ENCODE measurements at regions not wholly inside any gene's neighbourhood (a gene's known extent, or its start where the extent isn't known, plus 50 kb on each side); places are given as distances from the start of the nearest gene placed in this dataset.
"Not testable (repeated sequence)": the region's sequence is repeated elsewhere in the genome, so short reads cannot be mapped to it uniquely, and the experiment has no call there.

DNA sequence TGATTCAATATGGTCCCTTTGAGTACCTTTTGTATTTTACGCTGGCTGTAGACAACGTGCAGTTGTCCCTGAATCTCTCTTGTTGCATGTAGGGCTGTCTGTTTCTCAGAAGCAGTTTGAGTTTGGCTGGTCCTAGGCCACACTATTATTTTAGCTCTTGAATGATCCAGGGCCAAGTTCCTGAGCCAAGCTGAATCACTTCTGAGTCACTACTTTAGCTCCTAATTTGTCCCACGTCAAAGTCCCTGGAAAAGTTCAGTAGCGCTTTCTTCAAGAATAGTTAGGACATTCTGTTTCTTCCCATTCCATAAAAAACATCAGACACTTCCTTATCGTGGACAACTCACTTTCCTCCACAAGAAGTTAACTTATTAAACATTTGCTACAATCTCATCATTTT, 168.2 kb downstream of the RBMY1A1 start:
- H3K79me2 ChIP-seq (ENCODE audit: insufficient read depth, low read length); H3K4me3 ChIP-seq (ENCODE audit: low read depth, low read length, poor library complexity, severe bottlenecking); H3K4me2 ChIP-seq (ENCODE audit: low read length); H2AFZ ChIP-seq (ENCODE audit: low read length); H3K9me2 ChIP-seq (ENCODE audit: low read depth, low read length); H3F3A ChIP-seq (ENCODE audit: insufficient read depth, low read length); H3K27ac ChIP-seq (ENCODE audit: low read depth, low read length, poor library complexity, severe bottlenecking); H3K9ac ChIP-seq (ENCODE audit: low read length); H3K36me3 ChIP-seq (ENCODE audit: insufficient read depth, low read length); H3K9me3 ChIP-seq (ENCODE audit: low read length); H4K20me1 ChIP-seq (ENCODE audit: insufficient read depth, low read length); H3K4me1 ChIP-seq (ENCODE audit: insufficient read depth, low read length, severe bottlenecking); H3K27me3 ChIP-seq (ENCODE audit: insufficient read depth, low read length): not testable (repeated sequence)

DNA sequence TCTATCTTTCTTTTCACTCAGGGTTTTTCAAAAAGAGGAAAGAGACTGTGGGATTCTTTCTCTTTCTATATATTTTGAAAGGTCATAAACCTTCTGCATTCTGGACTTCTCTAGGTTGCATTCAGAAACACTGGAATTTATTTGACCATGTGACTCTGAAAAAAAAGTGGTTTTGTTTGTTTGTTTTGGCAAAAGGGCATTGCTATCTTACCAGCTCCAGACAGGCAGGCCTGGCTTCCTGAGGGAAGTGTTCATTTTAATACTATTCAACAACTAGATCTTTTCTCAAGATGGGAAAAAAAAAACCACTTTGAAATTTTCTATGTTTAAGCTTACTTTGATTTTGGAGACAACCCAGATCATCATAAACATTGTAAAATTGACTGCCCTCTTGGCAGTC, 170.6 kb downstream of the RBMY1A1 start:
- H2AFZ ChIP-seq (ENCODE audit: low read length): no peak overlapping the region
- no peaks in the 10 kb centered on the region for H3K4me1 ChIP-seq (ENCODE audit: insufficient read depth, low read length, severe bottlenecking)
- no peak for TF ChIP-seq EZH2 (IDR thresholded peaks at IDR 0.05; ENCODE audit: borderline replicate concordance, low read length)
- TF ChIP-seq, protein P1, sequence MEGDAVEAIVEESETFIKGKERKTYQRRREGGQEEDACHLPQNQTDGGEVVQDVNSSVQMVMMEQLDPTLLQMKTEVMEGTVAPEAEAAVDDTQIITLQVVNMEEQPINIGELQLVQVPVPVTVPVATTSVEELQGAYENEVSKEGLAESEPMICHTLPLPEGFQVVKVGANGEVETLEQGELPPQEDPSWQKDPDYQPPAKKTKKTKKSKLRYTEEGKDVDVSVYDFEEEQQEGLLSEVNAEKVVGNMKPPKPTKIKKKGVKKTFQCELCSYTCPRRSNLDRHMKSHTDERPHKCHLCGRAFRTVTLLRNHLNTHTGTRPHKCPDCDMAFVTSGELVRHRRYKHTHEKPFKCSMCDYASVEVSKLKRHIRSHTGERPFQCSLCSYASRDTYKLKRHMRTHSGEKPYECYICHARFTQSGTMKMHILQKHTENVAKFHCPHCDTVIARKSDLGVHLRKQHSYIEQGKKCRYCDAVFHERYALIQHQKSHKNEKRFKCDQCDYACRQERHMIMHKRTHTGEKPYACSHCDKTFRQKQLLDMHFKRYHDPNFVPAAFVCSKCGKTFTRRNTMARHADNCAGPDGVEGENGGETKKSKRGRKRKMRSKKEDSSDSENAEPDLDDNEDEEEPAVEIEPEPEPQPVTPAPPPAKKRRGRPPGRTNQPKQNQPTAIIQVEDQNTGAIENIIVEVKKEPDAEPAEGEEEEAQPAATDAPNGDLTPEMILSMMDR (IDR thresholded peaks at IDR 0.05; ENCODE audit: low read length): no peak
- H3K4me2 ChIP-seq (ENCODE audit: low read length): no peak overlapping the region
- H3K36me3 ChIP-seq (ENCODE audit: insufficient read depth, low read length): no peaks in the 10 kb centered on the region
- H3K27me3 ChIP-seq (ENCODE audit: insufficient read depth, low read length): no peaks in the 10 kb centered on the region
- H3K4me3 ChIP-seq (ENCODE audit: low read depth, low read length, poor library complexity, severe bottlenecking): no peak overlapping the region
- no peaks in the 10 kb centered on the region for H3K79me2 ChIP-seq (ENCODE audit: insufficient read depth, low read length)
- H3K27ac ChIP-seq (ENCODE audit: low read depth, low read length, poor library complexity, severe bottlenecking): no peak overlapping the region
- H4K20me1 ChIP-seq (ENCODE audit: insufficient read depth, low read length): no peaks in the 10 kb centered on the region
- no peaks in the 10 kb centered on the region for H3F3A ChIP-seq (ENCODE audit: insufficient read depth, low read length)
- no peak overlapping the region for H3K9ac ChIP-seq (ENCODE audit: low read length)
- no peaks in the 10 kb centered on the region for H3K9me2 ChIP-seq (ENCODE audit: low read depth, low read length)
- H3K9me3 ChIP-seq (ENCODE audit: low read length): no peaks in the 10 kb centered on the region

DNA sequence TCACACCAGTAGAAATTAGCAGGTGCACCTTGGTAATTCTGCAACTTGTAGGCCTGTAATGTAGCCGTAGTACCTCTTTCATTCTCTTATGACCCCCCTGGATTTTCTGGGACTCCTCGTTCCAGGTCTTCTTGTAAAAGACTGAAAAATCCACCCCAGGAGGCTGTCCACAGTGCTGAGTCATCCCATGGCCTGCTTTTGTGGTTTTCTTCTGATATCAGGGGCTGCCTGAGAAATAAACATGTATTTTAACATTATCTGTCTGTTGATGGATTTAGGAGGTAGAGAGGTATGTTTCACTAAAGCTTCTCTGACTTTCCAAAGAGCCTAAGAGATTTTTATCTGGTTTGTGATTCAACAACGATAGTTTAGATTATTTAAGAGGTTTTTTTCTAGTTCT, 171.9 kb downstream of the RBMY1A1 start:
- H3K9me2 ChIP-seq (ENCODE audit: low read depth, low read length); H3K27ac ChIP-seq (ENCODE audit: low read depth, low read length, poor library complexity, severe bottlenecking); H3K27me3 ChIP-seq (ENCODE audit: insufficient read depth, low read length); H3K9me3 ChIP-seq (ENCODE audit: low read length); H3K79me2 ChIP-seq (ENCODE audit: insufficient read depth, low read length); H3K9ac ChIP-seq (ENCODE audit: low read length); H3K36me3 ChIP-seq (ENCODE audit: insufficient read depth, low read length); H4K20me1 ChIP-seq (ENCODE audit: insufficient read depth, low read length); H3K4me1 ChIP-seq (ENCODE audit: insufficient read depth, low read length, severe bottlenecking); H3F3A ChIP-seq (ENCODE audit: insufficient read depth, low read length); H3K4me2 ChIP-seq (ENCODE audit: low read length); H2AFZ ChIP-seq (ENCODE audit: low read length); H3K4me3 ChIP-seq (ENCODE audit: low read depth, low read length, poor library complexity, severe bottlenecking): not testable (repeated sequence)

DNA sequence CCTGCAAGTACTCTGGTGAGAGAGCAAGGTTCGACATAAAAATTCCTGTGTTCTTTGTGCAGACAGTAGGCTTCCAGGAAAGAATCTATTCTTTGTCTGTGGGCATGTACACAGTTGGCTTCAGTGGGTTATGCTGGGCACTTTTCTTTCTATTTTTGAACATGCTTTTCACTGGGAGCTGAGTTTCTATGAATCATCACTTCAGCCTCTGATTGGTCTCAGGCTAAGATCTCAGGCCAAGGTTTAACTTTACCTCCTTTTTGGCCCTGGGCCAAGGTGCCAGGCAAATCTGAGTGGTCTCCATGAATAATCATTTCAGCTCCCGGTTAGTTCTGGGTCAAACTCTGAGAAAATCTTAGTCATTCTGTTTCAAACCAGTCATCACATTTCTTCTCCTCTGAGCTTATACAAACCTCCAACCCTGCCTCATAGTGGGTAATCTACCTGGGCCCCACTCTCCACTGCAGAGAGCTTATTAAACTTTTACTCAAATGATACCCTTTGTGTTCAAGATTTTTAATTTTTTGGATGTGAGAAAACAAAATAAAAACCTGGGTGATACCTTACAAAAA, 158.8 kb downstream of the RBMY1D start:
- H4K20me1 ChIP-seq (ENCODE audit: insufficient read depth, low read length); H3K9ac ChIP-seq (ENCODE audit: low read length); H3F3A ChIP-seq (ENCODE audit: insufficient read depth, low read length); H3K27me3 ChIP-seq (ENCODE audit: insufficient read depth, low read length); H3K36me3 ChIP-seq (ENCODE audit: insufficient read depth, low read length); H3K4me1 ChIP-seq (ENCODE audit: insufficient read depth, low read length, severe bottlenecking); H3K9me2 ChIP-seq (ENCODE audit: low read depth, low read length); H3K4me2 ChIP-seq (ENCODE audit: low read length); H2AFZ ChIP-seq (ENCODE audit: low read length); H3K27ac ChIP-seq (ENCODE audit: low read depth, low read length, poor library complexity, severe bottlenecking); H3K9me3 ChIP-seq (ENCODE audit: low read length); H3K4me3 ChIP-seq (ENCODE audit: low read depth, low read length, poor library complexity, severe bottlenecking); H3K79me2 ChIP-seq (ENCODE audit: insufficient read depth, low read length): not testable (repeated sequence)

- not testable (repeated sequence) for H4K20me1 ChIP-seq (ENCODE audit: insufficient read depth, low read length); H3K4me3 ChIP-seq (ENCODE audit: low read depth, low read length, poor library complexity, severe bottlenecking); H3F3A ChIP-seq (ENCODE audit: insufficient read depth, low read length); H3K4me2 ChIP-seq (ENCODE audit: low read length); H3K79me2 ChIP-seq (ENCODE audit: insufficient read depth, low read length); H3K9me2 ChIP-seq (ENCODE audit: low read depth, low read length); H3K36me3 ChIP-seq (ENCODE audit: insufficient read depth, low read length); H3K9ac ChIP-seq (ENCODE audit: low read length); H3K27me3 ChIP-seq (ENCODE audit: insufficient read depth, low read length); H3K4me1 ChIP-seq (ENCODE audit: insufficient read depth, low read length, severe bottlenecking); H3K27ac ChIP-seq (ENCODE audit: low read depth, low read length, poor library complexity, severe bottlenecking); H3K9me3 ChIP-seq (ENCODE audit: low read length); H2AFZ ChIP-seq (ENCODE audit: low read length)
Observed at GRCh38 chrY:21744998-21745397, 149.3 kb downstream of the RBMY1D start.

- H2AFZ ChIP-seq (ENCODE audit: low read length); H3K9me3 ChIP-seq (ENCODE audit: low read length); H3K27ac ChIP-seq (ENCODE audit: low read depth, low read length, poor library complexity, severe bottlenecking); H3K4me2 ChIP-seq (ENCODE audit: low read length); H3K27me3 ChIP-seq (ENCODE audit: insufficient read depth, low read length); H3K4me3 ChIP-seq (ENCODE audit: low read depth, low read length, poor library complexity, severe bottlenecking); H3K4me1 ChIP-seq (ENCODE audit: insufficient read depth, low read length, severe bottlenecking); H3K9ac ChIP-seq (ENCODE audit: low read length); H4K20me1 ChIP-seq (ENCODE audit: insufficient read depth, low read length); H3K36me3 ChIP-seq (ENCODE audit: insufficient read depth, low read length); H3K9me2 ChIP-seq (ENCODE audit: low read depth, low read length); H3F3A ChIP-seq (ENCODE audit: insufficient read depth, low read length); H3K79me2 ChIP-seq (ENCODE audit: insufficient read depth, low read length): not testable (repeated sequence)
Observed at GRCh38 chrY:21760243-21760642, 134.1 kb downstream of the RBMY1D start.

DNA sequence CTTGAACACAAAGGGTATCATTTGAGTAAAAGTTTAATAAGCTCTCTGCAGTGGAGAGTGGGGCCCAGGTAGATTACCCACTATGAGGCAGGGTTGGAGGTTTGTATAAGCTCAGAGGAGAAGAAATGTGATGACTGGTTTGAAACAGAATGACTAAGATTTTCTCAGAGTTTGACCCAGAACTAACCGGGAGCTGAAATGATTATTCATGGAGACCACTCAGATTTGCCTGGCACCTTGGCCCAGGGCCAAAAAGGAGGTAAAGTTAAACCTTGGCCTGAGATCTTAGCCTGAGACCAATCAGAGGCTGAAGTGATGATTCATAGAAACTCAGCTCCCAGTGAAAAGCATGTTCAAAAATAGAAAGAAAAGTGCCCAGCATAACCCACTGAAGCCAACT, 126.5 kb downstream of the RBMY1D start:
- not testable (repeated sequence) for H3K4me1 ChIP-seq (ENCODE audit: insufficient read depth, low read length, severe bottlenecking); H3K9me2 ChIP-seq (ENCODE audit: low read depth, low read length); H3F3A ChIP-seq (ENCODE audit: insufficient read depth, low read length); H3K4me2 ChIP-seq (ENCODE audit: low read length); H3K27ac ChIP-seq (ENCODE audit: low read depth, low read length, poor library complexity, severe bottlenecking); H3K27me3 ChIP-seq (ENCODE audit: insufficient read depth, low read length); H3K4me3 ChIP-seq (ENCODE audit: low read depth, low read length, poor library complexity, severe bottlenecking); H3K9ac ChIP-seq (ENCODE audit: low read length); H3K79me2 ChIP-seq (ENCODE audit: insufficient read depth, low read length); H4K20me1 ChIP-seq (ENCODE audit: insufficient read depth, low read length); H3K9me3 ChIP-seq (ENCODE audit: low read length); H2AFZ ChIP-seq (ENCODE audit: low read length); H3K36me3 ChIP-seq (ENCODE audit: insufficient read depth, low read length)
